ENCODE measurements at regions not wholly inside any gene's neighbourhood (a gene's known extent, or its start where the extent isn't known, plus 50 kb on each side); places are given as distances from the start of the nearest gene placed in this dataset.

- DNase-seq (ENCODE audit: low read depth), result no peak
Measured at GRCh38 chr12:91852634-91853033, 293.0 kb downstream of the BTG1 start.

DNA sequence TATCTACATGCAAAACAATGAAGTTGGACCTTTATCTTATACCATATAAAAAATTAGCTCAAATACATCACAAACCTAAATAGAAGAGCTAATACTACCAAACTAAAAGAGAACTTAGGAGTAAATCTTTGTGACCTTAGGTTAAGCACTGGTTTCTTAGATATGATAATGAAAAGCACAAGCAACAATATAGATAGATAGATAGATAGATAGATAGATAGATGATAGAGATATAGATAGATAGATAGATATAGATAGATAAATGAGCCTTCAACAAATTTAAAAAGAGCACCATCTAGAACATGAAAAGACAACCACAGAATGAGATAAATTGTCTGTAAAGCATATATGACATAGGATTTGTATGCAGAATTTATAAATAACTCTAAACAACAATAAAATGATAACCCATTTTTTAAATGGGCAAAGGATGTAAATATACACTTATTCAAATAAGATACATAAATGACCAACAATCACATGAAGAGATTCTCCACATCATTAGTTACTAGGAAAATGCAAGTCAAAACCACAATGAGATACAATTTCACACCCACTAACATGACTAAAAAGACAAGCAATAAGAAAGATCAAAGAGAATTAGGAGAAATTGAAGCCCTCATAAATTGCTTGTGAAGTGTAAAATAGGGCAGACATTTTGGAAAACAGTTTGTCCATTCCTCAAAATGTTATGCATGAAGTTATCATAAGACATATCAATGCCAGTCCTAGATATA is 293.7 kb downstream of the BTG1 start:
- no peak for DNase-seq (ENCODE audit: low read depth)

DNA sequence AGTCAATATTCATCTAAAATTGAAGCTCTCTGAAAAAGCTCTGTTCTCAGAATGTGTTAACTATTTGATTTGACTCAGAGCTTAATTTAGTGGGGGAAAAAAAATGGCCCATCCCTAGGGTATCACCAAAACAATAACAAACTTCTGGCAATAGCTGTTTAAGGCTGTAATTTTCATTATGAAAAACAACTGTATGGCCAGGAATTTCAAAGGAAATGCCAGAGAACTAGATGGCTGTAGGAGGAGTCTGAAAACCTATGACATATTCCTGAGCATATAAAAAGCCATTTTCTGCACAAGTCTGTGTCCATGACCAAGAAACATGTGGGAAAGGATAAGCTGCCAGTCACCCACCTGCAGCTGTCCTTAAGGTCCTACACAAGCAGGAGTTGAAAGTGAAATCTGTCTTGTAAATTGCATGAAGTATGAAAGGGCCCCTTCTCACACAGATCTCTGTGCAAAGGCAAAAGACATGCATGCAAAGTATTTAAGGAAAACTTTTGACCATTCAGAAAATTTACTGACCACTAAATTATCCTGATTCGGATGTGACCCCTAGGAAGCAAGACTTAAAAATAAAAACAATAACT is 299.1 kb downstream of the BTG1 start:
- no peak for DNase-seq (ENCODE audit: low read depth)

- no peak for DNase-seq (ENCODE audit: low read depth)
Measured at GRCh38 chr12:91845365-91845764, 300.3 kb downstream of the BTG1 start.

- DNase-seq (ENCODE audit: low read depth), result no peak
Measured at GRCh38 chr12:91841822-91842221, 303.8 kb downstream of the BTG1 start.

DNA sequence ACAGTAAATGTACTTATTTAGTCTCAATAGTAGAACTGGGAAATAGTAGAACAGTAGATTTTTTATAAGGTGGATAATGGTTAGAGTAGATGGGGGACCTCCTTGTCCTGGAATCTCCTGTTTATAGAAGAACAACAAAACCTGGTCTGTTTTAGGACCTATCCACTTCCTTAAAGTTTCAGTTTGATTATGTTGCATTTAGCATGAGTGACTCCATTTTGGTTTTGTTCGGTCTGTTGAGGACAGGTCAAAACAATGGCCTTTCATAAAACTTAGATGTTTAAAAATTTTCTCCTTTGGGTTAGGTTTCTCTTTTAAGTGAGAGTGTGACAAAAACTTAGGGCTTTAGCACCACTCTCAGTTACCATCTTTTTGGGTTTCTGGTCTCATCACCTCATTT is 308.9 kb downstream of the BTG1 start:
- DNase-seq (ENCODE audit: low read depth), result no peak

GRCh38 chr12:91836264-91836663 is 309.4 kb downstream of the BTG1 start:
- no peak for DNase-seq (ENCODE audit: low read depth)

GRCh38 chr12:91835693-91836092 is 310.0 kb downstream of the BTG1 start:
- no peak for DNase-seq (ENCODE audit: low read depth)

- no peak for DNase-seq (ENCODE audit: low read depth)
Measured at GRCh38 chr12:91833780-91834359, 311.8 kb downstream of the BTG1 start.

- DNase-seq (ENCODE audit: low read depth), result no peak
Measured at GRCh38 chr12:91825999-91826398, 319.6 kb downstream of the BTG1 start.

DNA sequence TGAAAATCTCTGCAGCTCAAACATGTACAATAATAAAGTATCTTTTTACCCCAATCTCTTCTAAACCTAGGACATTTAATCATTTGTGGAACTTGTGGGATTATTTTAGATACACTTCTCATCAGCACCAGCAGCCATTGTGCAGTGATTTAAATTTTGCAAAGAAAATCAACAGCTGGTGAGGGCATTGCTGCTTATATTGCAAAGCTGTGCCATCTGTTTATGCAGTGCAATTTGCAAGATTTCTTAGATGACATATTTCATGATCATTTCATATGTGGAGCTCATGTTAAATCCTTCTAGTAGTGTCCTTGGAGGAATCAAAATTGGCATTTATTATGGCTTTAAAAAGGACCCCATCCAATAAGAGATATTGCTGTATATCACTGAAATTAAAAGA is 320.7 kb downstream of the BTG1 start:
- no peak for DNase-seq (ENCODE audit: low read depth)

GRCh38 chr12:91819132-91819447 is 326.6 kb downstream of the BTG1 start:
- DNase-seq (ENCODE audit: low read depth), result no peak

DNA sequence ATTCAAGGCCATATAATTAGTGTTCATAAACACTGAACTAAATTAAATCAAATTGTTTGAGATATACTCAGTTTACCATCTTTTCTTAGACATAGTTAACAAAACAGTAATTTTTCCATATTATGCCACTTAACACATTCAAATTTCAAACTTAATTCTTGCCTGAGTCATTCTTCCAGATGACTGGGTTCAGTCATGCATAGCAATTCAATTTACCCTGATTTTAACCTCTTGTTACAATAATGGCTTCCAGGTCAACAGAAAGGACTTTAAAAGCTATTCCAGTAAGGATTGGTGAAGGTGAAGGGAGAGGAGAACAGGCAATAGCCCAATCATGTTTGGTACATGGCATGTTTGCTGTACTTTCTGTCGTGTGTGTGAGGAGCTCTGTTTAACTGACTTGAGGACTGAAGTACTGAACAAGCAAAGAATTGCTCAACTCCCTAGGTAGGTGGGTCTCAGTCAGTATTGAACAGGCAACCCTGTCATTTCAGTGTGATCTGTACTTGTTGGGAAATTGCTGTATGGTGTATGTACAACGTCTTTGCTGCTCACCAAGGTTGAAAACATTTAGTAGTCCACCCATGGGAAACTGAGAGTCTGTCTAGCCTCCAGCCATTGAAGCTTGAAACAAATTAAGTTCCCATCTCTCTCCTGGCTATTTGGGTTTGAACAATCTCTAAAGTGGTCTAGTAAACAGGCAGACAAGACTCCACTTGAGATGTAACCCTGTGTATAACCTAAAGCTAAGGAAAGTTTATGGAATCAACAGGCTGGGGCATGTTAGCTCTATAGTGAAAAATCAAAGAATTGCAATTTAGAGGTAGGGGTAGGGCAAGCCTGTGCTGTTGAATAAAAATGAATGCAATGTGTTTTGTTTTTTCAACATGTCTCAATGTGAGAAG is 327.2 kb downstream of the BTG1 start:
- DNase-seq (ENCODE audit: low read depth), result no peak

GRCh38 chr12:91817517-91817916 is 328.1 kb downstream of the BTG1 start:
- no peak for DNase-seq (ENCODE audit: low read depth)

DNA sequence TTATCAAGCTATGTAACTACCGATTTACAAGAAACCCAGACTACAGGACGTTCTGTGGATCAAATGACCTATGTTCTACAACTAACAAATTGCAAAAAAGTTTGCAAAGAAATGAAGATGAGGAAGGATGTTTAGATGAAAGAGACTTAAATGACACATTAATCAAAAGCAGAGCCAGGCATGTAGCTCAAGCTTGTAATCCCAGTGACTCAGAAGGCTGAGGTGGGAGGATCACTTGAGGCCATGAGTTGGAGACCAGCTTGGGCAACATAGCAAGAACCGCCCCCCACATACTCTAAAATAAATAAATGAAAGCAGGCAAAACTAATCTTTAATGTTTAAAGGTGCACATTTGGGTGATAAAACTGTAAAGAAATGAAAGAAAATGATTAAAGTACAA is 331.9 kb downstream of the BTG1 start:
- DNase-seq (ENCODE audit: low read depth), result no peak

DNA sequence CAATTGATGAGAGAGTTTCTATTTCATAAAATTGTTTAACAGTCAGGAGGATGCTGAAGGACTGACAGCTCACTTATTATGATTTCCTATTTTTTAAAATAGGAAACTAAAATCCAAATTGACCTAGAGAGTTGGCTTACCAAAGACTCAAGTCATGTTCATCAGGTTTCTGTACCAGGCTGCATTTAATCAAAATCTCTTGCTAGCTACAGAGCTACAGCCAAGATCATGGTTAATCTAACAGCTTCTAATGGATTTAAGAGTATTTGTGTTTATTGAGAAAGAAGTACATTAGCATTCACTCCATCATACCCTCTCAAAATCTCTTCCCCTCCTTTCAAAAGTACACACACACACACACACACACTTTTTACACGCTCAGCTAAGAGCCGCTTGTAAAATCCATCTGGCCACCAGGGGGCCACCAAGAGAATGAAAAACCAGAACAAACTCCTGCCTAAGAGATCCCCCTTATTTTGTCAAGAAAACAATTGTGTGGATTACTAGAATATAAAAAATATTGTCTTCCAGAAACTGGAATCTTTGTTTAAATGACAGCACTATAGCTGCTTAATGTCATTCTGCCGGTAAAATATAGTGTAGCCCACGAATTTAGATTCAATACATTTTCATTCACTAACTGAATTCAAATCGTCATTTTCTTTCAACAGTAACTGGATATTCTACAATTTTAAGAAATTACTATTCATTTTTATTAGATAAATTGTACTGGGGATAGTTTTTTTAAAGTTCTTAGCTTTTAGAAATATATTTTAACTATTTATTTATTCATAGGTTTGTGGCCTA is 334.0 kb downstream of the BTG1 start:
- peak; percentile 82 for DNase-seq (ENCODE audit: low read depth)

- DNase-seq (ENCODE audit: low read depth), result no peak
Measured at GRCh38 chr12:91810531-91811451, 334.9 kb downstream of the BTG1 start.

- no peak for DNase-seq (ENCODE audit: low read depth)
Measured at GRCh38 chr12:91810077-91810476, 335.6 kb downstream of the BTG1 start.

- DNase-seq (ENCODE audit: low read depth), result no peak
Measured at GRCh38 chr12:91805031-91805430, 340.6 kb downstream of the BTG1 start.

DNA sequence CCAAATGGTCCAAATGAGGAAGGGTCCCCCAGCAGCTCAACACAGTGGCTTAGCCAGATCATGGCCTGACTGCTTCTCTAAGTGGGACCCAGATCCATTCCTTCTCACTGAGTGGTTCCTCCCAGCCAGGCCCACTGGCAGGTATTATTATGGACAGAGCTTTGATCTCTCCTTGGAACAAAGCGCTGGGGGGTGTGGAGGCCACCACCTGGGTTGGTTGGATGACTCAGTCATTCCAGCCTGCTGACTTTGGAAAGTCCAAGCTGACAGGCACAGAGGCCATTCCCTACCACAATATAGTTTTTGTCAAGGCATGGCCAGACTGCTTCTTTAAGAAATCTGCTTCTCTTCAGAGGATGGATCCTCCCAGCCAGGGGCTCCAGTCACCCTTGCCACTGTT is 341.1 kb downstream of the BTG1 start:
- DNase-seq (ENCODE audit: low read depth), result no peak

GRCh38 chr12:91801048-91801447 is 344.6 kb downstream of the BTG1 start:
- no peak for DNase-seq (ENCODE audit: low read depth)
